ENCODE measurements at regions not wholly inside any gene's neighbourhood (a gene's known extent, or its start where the extent isn't known, plus 50 kb on each side); places are given as distances from the start of the nearest gene placed in this dataset.

DNA sequence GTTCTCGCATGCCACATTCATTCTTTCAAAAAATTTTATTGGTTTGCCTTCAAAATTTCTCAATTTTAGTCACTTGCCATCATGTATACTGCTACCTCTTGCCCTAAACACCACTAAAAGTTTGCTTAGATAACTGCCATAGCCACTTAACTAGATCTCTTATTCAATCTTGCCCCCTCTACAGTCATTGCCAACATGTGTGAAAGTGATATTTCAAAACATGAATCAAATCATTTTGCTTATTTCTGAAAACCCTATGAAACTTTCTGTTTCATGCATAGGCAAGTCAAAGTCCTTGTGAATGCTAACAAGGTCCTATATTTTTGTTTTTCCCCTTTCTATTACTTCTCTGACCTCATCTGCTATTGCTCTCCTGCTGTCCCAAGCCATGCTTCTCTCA, 397.1 kb downstream of the KCNJ3 start:
- Mint-ChIP-seq H3K27me3 (ENCODE audit: low read depth) (no peaks in the 10 kb centered on the region), H3K9me3 (peaks cover 0 to 3% of the 10 kb centered on the region in 2 experiments; a peak in 2 of 5 replicates), H3K27ac (no peak overlapping the region), H3K4me3 (no peak overlapping the region), H3K36me3 (ENCODE audit: insufficient read depth in 1 of 3, low read depth in 3 of 3) (peaks cover 2 to 6% (median 3%) of the 10 kb centered on the region in 3 experiments; a peak in 5 of 7 replicates), H3K4me1 (peaks cover 2 to 11% of the 10 kb centered on the region in 2 experiments; a peak in 3 of 4 replicates)
- Histone ChIP-seq H2BK5ac (ENCODE audit: insufficient read length, low read length) (no peak overlapping the region), H3K9ac (ENCODE audit: extremely low read depth, insufficient read length, low read length) (no peak overlapping the region), H3K56ac (ENCODE audit: insufficient read length, low read depth, low read length) (no peak overlapping the region), H4K5ac (ENCODE audit: insufficient read length, low read depth, low read length) (no peak overlapping the region), H4K91ac (ENCODE audit: insufficient read length, low read depth, low read length) (no peak overlapping the region), H3K4me1 (ENCODE audit: insufficient read depth, low read length) (no peaks in the 10 kb centered on the region), H3K4ac (ENCODE audit: low read depth, low read length) (no peak overlapping the region), H3K79me1 (ENCODE audit: insufficient read depth, low read depth, low read length, poor library complexity, severe bottlenecking) (no peaks in the 10 kb centered on the region), H3K9me3 (ENCODE audit: control insufficient read depth, low read depth, low read length) (no peaks in the 10 kb centered on the region), H3T11ph (ENCODE audit: low read length) (no peak overlapping the region), H3K4me2 (ENCODE audit: insufficient read depth, insufficient read length, low read length) (no peak overlapping the region), H2BK120ac (ENCODE audit: low read depth, low read length, poor library complexity, severe bottlenecking) (no peak overlapping the region), H3K27me3 (ENCODE audit: insufficient read depth, low read length) (no peaks in the 10 kb centered on the region), H3K79me2 (ENCODE audit: insufficient read depth, low read length) (no peaks in the 10 kb centered on the region), H2BK15ac (ENCODE audit: low read depth, low read length) (no peak overlapping the region), H3K14ac (ENCODE audit: insufficient read depth, low read length) (no peak overlapping the region), H4K8ac (replicated peaks; ENCODE audit: insufficient read length, low read depth, low read length) (no peak overlapping the region), H4K20me1 (ENCODE audit: control insufficient read depth, insufficient read depth, insufficient read length) (no peaks in the 10 kb centered on the region), H3K23ac (ENCODE audit: insufficient read length, low read depth, low read length) (no peak overlapping the region), H3K18ac (ENCODE audit: insufficient read length, low read depth, low read length) (no peak overlapping the region), H2BK12ac (ENCODE audit: insufficient read length, low read depth, low read length) (no peak overlapping the region), H3K27ac (ENCODE audit: insufficient read length, low read depth, low read length) (no peak overlapping the region), H2AFZ (ENCODE audit: low read length) (no peak overlapping the region), H3K23me2 (ENCODE audit: insufficient read length, low read depth, low read length, poor library complexity, severe bottlenecking) (no peaks in the 10 kb centered on the region), H2AK5ac (ENCODE audit: insufficient read length, low read length) (no peak overlapping the region), H2BK20ac (ENCODE audit: low read depth, low read length, poor library complexity, severe bottlenecking) (no peak overlapping the region)
- WGBS (ENCODE audit: extremely low coverage, insufficient read length, low lambda C conversion rate), result no CpG with 5 or more reads among the region's 1 CpG
- TF ChIP-seq, protein P1, sequence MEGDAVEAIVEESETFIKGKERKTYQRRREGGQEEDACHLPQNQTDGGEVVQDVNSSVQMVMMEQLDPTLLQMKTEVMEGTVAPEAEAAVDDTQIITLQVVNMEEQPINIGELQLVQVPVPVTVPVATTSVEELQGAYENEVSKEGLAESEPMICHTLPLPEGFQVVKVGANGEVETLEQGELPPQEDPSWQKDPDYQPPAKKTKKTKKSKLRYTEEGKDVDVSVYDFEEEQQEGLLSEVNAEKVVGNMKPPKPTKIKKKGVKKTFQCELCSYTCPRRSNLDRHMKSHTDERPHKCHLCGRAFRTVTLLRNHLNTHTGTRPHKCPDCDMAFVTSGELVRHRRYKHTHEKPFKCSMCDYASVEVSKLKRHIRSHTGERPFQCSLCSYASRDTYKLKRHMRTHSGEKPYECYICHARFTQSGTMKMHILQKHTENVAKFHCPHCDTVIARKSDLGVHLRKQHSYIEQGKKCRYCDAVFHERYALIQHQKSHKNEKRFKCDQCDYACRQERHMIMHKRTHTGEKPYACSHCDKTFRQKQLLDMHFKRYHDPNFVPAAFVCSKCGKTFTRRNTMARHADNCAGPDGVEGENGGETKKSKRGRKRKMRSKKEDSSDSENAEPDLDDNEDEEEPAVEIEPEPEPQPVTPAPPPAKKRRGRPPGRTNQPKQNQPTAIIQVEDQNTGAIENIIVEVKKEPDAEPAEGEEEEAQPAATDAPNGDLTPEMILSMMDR (conservative IDR thresholded peaks at IDR 0.05), result no peak
- no peak for DNase-seq

Measured in H9 (cell line).